ENCODE measurements at regions not wholly inside any gene's neighbourhood (a gene's known extent, or its start where the extent isn't known, plus 50 kb on each side); places are given as distances from the start of the nearest gene placed in this dataset.

DNA sequence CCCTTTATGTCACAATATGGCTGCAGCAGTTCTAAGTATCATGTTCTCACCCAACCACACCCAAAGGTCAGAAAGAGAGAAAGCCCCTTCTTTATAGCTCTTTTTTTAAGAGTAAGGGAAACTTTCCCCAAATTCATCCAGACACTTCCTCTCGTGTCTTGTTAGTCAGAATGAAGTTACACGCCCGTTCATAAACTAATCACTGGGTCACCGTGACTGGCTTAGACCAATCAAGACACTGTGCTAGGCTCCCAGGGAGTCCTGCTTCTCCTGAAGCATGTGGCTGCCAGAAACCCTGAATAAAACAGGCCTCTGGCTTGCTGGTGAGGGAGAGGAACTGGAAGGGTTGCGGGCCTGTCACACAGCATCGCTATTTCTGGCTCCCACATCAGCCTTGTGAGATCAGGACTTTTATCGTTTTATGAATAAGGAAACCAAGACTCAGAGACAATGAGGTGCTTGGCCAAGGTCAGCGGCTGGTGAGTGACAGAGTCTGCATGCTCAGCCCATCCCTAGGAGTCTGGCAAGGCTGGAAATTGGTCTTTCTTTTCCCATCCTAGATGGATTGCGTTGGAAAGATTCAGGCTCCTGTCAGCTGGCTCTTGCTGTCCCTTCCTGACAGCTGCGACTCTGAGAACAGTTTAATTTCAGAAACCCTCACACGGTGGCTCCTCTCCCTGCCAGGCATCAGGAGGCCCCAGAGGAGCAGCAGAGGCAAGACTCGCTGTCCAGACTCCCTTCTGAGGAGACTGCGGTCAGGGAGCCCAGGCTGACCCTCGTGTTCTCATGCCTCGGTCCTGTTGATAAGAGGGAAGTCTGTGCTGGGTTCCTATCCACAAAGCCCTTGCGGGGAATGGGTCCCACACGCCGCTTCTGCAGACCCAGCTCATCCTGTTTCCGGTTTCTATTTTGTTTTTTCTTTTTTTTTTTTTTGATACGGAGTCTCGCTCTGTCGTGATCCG is 104.5 kb upstream of the TAF1B start:
- DNase-seq (ENCODE audit: low spot score): no peak

GRCh38 chr2:9739531-9739964 is 103.7 kb upstream of the TAF1B start:
- no peak for DNase-seq (ENCODE audit: low spot score)

GRCh38 chr2:9740382-9741073 is 102.7 kb upstream of the TAF1B start:
- DNase-seq (ENCODE audit: low spot score): no peak

- DNase-seq (ENCODE audit: low spot score): no peak
Measured at GRCh38 chr2:9741110-9741509, 102.2 kb upstream of the TAF1B start.

DNA sequence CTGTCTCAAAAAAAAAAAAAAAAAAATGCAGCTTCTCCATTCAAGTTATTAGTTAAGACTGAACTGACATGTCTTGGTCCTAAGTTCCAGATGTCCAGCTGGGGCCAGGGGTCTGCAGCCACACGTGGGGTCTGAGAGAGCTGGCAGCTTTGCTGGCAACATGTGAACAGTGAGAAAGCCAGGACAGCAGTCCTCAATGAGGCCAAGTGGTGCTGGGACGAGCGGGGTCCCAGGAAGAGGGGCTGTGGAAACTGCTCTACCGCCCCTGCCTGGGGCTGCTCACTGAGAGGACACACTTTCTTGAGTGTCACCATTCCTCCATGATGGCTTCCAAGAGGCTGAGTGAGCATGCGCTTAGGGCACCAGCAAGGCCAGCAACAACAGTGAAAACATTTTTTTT is 100.7 kb upstream of the TAF1B start:
- no peak for DNase-seq (ENCODE audit: low spot score)

DNA sequence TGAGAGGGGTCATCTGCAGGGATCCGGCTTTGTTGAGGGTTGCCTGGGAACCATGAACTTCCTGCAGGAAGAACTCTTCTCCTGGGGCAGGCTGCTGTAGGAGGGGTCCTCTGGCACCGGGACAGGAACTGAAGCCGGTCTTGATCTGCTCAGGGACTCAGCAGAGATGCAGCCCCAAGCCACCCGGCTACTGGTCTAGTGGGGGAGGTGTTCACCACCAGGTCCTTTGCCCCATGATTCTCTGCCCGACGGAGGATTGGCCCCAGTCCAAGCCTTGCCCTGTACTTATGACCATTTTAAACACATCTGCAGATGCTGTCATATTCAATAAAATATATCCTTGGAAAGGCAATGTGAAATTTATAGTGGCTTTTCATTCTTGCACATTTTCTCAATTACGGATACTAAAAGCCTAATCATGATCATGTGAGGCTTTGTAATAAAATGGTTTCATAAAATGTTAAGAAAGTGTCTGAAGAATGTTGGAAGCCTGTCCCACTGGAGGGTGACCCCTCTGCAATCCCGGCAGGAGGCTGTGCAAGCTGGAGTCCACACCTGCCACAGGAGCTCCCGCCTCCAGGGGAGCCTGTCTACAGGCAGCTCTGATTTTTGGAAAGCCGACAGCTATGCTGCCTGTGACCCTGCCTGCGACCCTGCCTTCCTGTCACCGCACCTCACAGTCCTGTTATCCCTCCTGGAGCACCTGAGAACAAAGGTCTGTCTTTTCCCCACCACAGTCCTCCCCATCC is 98.8 kb upstream of the TAF1B start:
- no peak for DNase-seq (ENCODE audit: low spot score)

- no peak for DNase-seq (ENCODE audit: low spot score)
Measured at GRCh38 chr2:9745153-9745899, 97.9 kb upstream of the TAF1B start.

- DNase-seq (ENCODE audit: low spot score): no peak
Measured at GRCh38 chr2:9747396-9747795, 95.9 kb upstream of the TAF1B start.

- no peak for DNase-seq (ENCODE audit: low spot score)
Measured at GRCh38 chr2:9748577-9748976, 94.7 kb upstream of the TAF1B start.

DNA sequence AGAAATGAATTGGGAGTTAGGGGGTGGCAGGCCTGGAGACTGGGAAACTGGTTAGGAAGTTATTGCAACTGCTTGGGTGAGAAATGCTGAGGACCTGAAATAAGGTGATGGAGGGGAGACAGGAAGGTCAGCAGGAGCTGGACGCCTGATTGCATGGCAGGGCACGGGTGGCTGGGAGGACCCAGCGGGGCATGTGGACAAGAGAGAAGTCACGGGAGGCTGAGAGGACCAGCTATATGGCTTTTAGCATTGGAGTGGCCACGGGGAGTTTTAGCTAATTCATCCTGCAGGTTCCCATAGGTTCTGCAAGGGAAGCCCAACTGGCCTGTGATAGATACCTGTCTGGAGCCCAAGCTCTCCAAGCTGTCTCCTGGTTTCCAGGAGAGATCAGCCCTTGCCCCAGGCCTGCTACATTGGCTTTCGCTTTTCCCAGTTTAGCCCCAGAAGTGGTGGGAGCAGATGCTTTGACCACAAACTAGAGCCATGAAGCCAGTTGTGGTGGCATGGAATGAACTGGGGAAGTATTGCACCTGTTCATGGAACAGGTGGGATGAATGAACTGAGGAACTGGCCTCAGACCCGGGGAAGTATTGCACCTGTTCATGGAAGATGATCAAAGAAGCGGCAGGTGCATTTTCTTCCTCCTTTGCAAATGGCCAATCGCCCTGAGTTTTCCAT is 93.6 kb upstream of the TAF1B start:
- DNase-seq (ENCODE audit: low spot score): no peak

GRCh38 chr2:9750224-9751215 is 92.8 kb upstream of the TAF1B start:
- no peak for DNase-seq (ENCODE audit: low spot score)

DNA sequence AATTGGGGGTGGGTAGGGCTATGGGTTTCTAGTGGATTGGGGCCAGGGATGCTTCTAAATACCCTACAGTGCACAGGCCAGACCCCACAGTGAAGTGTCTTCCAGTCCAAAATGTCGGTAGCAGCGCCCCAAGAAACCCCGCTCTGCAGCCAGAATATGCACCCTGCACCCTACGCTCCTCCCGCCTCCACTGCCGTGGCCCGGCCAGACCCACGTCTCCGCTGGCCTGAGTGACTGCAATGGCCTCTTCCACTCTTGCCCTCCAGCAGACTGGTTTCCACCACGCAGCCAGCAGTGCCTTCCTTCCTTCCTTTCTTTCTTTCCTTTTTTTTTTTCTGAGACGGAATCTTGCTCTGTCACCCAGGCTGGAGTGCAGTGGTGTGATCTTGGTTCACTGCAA is 91.4 kb upstream of the TAF1B start:
- no peak for DNase-seq (ENCODE audit: low spot score)

GRCh38 chr2:9752441-9753275 is 90.6 kb upstream of the TAF1B start:
- DNase-seq (ENCODE audit: low spot score): peak; percentile 93

- peak; percentile 98 for DNase-seq (ENCODE audit: low spot score)
Measured at GRCh38 chr2:9753276-9753600, 90.0 kb upstream of the TAF1B start.

DNA sequence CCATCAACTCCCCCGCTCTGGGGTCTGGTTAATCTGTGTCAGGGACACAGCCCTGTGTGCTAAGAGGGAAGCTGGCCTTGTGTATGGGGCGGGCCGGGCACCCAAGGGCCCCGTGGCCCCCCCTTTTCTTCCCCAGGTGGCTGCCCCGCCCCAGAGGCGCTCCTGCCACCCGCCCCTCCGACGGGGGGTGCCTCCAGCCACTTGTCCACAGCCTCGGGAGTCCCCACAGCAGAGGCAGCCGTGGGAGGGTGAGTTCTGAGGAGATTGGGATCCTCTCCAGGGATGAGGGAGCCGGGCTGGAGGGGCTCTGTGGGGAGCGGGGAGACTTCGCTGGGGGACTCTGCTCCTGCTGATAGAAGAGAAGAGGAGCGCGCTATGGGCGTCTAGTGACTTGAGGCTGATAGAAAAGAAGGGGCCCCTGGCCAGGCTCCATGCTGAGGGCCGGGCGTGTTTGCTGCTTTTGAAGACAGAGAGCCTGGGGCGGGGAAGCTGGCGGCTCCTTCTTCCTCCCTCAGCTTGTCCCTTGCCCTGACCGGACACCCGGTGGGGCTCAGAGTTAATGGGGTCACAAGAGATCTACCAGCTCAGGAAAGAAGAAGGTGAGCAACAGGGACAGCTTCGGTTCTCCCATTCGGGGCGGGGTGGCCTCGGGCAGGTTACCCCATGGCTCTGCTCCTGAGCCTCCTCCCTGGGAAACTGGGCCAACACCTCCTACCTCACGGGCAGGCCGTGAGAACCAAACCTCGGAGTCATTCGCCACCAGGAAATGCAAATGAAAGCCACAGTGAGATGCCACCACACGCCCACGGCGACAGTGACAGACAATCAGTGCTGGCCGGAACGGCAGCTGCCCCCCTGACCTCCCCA is 89.4 kb upstream of the TAF1B start:
- DNase-seq (ENCODE audit: low spot score): no peak

- DNase-seq (ENCODE audit: low spot score): no peak
Measured at GRCh38 chr2:9754532-9754887, 88.8 kb upstream of the TAF1B start.

DNA sequence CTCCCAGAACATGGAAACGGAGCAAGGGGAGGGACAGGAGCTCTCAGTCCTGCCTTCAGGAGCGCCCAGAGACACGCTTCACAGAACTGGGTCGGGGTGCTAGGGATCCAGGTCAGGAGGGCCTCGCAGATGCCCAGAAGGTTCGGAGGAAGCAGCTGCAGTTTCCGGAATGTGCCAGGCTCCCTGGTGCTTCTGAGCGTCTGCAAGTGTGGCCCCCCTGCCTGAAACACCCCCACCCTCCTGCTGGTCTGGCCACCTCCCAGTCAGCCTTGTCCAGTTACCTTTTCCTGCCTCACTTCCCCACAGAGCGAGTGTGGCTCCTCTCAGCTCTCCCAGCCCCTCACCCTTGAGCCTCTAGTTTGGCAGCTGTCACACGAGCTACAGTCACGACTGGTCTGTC is 88.3 kb upstream of the TAF1B start:
- DNase-seq (ENCODE audit: low spot score): no peak

GRCh38 chr2:9755638-9756037 is 87.6 kb upstream of the TAF1B start:
- no peak for DNase-seq (ENCODE audit: low spot score)
